HG03025 (cell line): ENCODE measurements at regions not wholly inside any gene's neighbourhood (a gene's known extent, or its start where the extent isn't known, plus 50 kb on each side); places are given as distances from the start of the nearest gene placed in this dataset.
"Not testable (repeated sequence)": the region's sequence is repeated elsewhere in the genome, so short reads cannot be mapped to it uniquely, and the experiment has no call there.

Source experiments
- ATAC-seq: cut with Tn5 transposase; IDR thresholded peaks from one replicate; pipeline ENCODE4 v1.9.1; 2021; ENCODE audit warnings: mild to moderate bottlenecking, moderate library complexity; ENCODE audit not compliant: unreplicated experiment, low FRiP score

- ATAC-seq: not testable (repeated sequence)
These were observed 1800.9 kb downstream of the OLFM4 start for GRCh38 chr13:54829391-54830068.

GRCh38 chr13:54836273-54836672, 1807.7 kb downstream of the OLFM4 start:
- ATAC-seq: no peak

- no peak for ATAC-seq
These were observed 1813.1 kb downstream of the OLFM4 start for GRCh38 chr13:54841682-54842081.

GRCh38 chr13:54845351-54845965, 1816.8 kb downstream of the OLFM4 start:
- no peak for ATAC-seq

GRCh38 chr13:54852831-54853230, 1824.2 kb downstream of the OLFM4 start:
- ATAC-seq: no peak

- ATAC-seq: no peak
These were observed 1831.2 kb downstream of the OLFM4 start for GRCh38 chr13:54859827-54860226.

- ATAC-seq: no peak
These were observed 1846.5 kb downstream of the OLFM4 start for GRCh38 chr13:54875111-54875510.

GRCh38 chr13:54879036-54879435, 1850.4 kb downstream of the OLFM4 start:
- no peak for ATAC-seq

GRCh38 chr13:54884682-54885081, 1856.1 kb downstream of the OLFM4 start:
- no peak for ATAC-seq

GRCh38 chr13:54890976-54891375, 1862.4 kb downstream of the OLFM4 start:
- no peak for ATAC-seq

GRCh38 chr13:54901316-54901715, 1872.7 kb downstream of the OLFM4 start:
- ATAC-seq: no peak

GRCh38 chr13:54912367-54912766, 1883.8 kb downstream of the OLFM4 start:
- ATAC-seq: no peak

- no peak for ATAC-seq
These were observed 1885.1 kb downstream of the OLFM4 start for GRCh38 chr13:54913668-54914067.

- ATAC-seq: no peak
These were observed 1898.9 kb downstream of the OLFM4 start for GRCh38 chr13:54927538-54927937.

GRCh38 chr13:54928071-54928470, 1899.5 kb downstream of the OLFM4 start:
- no peak for ATAC-seq

GRCh38 chr13:54934121-54934520, 1905.5 kb downstream of the OLFM4 start:
- ATAC-seq: no peak

GRCh38 chr13:54945973-54946372, 1917.4 kb downstream of the OLFM4 start:
- no peak for ATAC-seq

GRCh38 chr13:54949735-54950134, 1921.1 kb downstream of the OLFM4 start:
- no peak for ATAC-seq

- no peak for ATAC-seq
These were observed 1921.9 kb downstream of the OLFM4 start for GRCh38 chr13:54950546-54950945.

GRCh38 chr13:54953786-54954185, 1925.2 kb downstream of the OLFM4 start:
- no peak for ATAC-seq

GRCh38 chr13:54958781-54959180, 1930.2 kb downstream of the OLFM4 start:
- no peak for ATAC-seq

- ATAC-seq: no peak
These were observed 1937.3 kb downstream of the OLFM4 start for GRCh38 chr13:54965881-54966280.
